ENCODE measurements at regions not wholly inside any gene's neighbourhood (a gene's known extent, or its start where the extent isn't known, plus 50 kb on each side); places are given as distances from the start of the nearest gene placed in this dataset.

GRCh38 chr4:120629546-120630108 is 292.9 kb downstream of the PRDM5 start:
- TF ChIP-seq RXRA (IDR thresholded peaks at IDR 0.05; ENCODE audit: borderline replicate concordance, low read depth) (no peak), GABPA (IDR thresholded peaks at IDR 0.05; ENCODE audit: low read depth) (no peak), RAD21 (IDR thresholded peaks at IDR 0.05; ENCODE audit: low read length) (no peak), RCOR1 (IDR thresholded peaks at IDR 0.05; ENCODE audit: low read length) (no peak), GATA2 (CRISPR knock-in tag; IDR thresholded peaks at IDR 0.05) (no peak), MEF2A (IDR thresholded peaks at IDR 0.05; ENCODE audit: borderline replicate concordance, low read depth) (no peak)
- TF ChIP-seq, protein P1, sequence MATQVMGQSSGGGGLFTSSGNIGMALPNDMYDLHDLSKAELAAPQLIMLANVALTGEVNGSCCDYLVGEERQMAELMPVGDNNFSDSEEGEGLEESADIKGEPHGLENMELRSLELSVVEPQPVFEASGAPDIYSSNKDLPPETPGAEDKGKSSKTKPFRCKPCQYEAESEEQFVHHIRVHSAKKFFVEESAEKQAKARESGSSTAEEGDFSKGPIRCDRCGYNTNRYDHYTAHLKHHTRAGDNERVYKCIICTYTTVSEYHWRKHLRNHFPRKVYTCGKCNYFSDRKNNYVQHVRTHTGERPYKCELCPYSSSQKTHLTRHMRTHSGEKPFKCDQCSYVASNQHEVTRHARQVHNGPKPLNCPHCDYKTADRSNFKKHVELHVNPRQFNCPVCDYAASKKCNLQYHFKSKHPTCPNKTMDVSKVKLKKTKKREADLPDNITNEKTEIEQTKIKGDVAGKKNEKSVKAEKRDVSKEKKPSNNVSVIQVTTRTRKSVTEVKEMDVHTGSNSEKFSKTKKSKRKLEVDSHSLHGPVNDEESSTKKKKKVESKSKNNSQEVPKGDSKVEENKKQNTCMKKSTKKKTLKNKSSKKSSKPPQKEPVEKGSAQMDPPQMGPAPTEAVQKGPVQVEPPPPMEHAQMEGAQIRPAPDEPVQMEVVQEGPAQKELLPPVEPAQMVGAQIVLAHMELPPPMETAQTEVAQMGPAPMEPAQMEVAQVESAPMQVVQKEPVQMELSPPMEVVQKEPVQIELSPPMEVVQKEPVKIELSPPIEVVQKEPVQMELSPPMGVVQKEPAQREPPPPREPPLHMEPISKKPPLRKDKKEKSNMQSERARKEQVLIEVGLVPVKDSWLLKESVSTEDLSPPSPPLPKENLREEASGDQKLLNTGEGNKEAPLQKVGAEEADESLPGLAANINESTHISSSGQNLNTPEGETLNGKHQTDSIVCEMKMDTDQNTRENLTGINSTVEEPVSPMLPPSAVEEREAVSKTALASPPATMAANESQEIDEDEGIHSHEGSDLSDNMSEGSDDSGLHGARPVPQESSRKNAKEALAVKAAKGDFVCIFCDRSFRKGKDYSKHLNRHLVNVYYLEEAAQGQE (IDR thresholded peaks at IDR 0.05; ENCODE audit: low read depth, low read length), result no peak
- TF ChIP-seq, protein P2, sequence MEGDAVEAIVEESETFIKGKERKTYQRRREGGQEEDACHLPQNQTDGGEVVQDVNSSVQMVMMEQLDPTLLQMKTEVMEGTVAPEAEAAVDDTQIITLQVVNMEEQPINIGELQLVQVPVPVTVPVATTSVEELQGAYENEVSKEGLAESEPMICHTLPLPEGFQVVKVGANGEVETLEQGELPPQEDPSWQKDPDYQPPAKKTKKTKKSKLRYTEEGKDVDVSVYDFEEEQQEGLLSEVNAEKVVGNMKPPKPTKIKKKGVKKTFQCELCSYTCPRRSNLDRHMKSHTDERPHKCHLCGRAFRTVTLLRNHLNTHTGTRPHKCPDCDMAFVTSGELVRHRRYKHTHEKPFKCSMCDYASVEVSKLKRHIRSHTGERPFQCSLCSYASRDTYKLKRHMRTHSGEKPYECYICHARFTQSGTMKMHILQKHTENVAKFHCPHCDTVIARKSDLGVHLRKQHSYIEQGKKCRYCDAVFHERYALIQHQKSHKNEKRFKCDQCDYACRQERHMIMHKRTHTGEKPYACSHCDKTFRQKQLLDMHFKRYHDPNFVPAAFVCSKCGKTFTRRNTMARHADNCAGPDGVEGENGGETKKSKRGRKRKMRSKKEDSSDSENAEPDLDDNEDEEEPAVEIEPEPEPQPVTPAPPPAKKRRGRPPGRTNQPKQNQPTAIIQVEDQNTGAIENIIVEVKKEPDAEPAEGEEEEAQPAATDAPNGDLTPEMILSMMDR (IDR thresholded peaks at IDR 0.05), result no peak
